ENCODE measurements at regions not wholly inside any gene's neighbourhood (a gene's known extent, or its start where the extent isn't known, plus 50 kb on each side); places are given as distances from the start of the nearest gene placed in this dataset.

DNA sequence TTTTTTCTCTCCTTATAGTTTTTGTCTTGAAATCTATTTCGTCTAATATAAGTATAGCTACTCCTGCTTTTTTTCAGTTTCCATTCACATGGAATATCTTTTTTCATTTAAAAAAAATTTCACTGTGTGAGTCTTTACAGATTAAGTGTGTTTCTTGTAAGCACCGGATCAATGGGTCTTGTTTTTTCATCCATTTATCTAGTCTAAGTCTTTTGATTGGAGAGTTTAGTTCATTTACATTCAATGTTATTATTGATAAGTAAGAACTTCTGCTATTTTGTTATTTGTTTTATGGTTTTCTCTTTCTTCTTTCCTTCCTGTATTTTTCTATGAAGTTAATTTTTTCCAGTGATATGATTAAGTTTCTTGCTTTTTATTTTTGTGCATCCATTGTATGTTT, 216.7 kb upstream of the CNTNAP2 start:
- 92% methylated on average over 2 of the region's 2 CpGs; no CpG with 5 or more reads in 1 of the 2 experiments for WGBS, 2 experiments (ENCODE audit: extremely low coverage in 1 of 2, insufficient coverage in 1 of 2, insufficient read length in 1 of 2, insufficient replicate concordance in 2 of 2, low coverage in 1 of 2, low lambda C conversion rate in 2 of 2, missing lambda C conversion rate in 1 of 2)
- Histone ChIP-seq H3K36me3 (ENCODE audit: control insufficient read depth in 2 of 4, insufficient read depth in 4 of 4, low read length in 3 of 4) (no peaks in the 10 kb centered on the region), H3K9ac (replicated peaks in 1 of 4; ENCODE audit: extremely low read depth in 1 of 4, low read depth in 3 of 4, low read length in 3 of 4) (no peak overlapping the region), H3K27ac (ENCODE audit: low read depth, low read length) (no peak overlapping the region), H4K91ac (replicated peaks; ENCODE audit: insufficient read length, low read length) (no peak overlapping the region), H3K27me3 (replicated peaks in 1 of 4; ENCODE audit: control insufficient read depth in 3 of 4, extremely low read depth in 1 of 4, insufficient read depth in 3 of 4, low read length in 3 of 4) (no peaks in the 10 kb centered on the region), H2BK20ac (ENCODE audit: low read length) (no peak overlapping the region), H3K79me2 (ENCODE audit: control insufficient read depth in 1 of 2, insufficient read depth in 2 of 2, low read length in 2 of 2) (no peaks in the 10 kb centered on the region), H4K5ac (ENCODE audit: insufficient read length, low read depth, low read length) (no peak overlapping the region), H3K4me2 (ENCODE audit: insufficient read depth in 1 of 2, low read depth in 2 of 2, low read length in 2 of 2) (no peak overlapping the region), H3K56ac (replicated peaks; ENCODE audit: insufficient read length, low read depth, low read length) (no peak overlapping the region), H2BK120ac (replicated peaks; ENCODE audit: low read depth, low read length) (no peak overlapping the region), H2BK12ac (ENCODE audit: low read depth, low read length) (no peak overlapping the region), H2AK5ac (ENCODE audit: low read depth, low read length) (no peak overlapping the region), H2AFZ (ENCODE audit: low read length) (no peak overlapping the region), H3K79me1 (ENCODE audit: low read depth, low read length) (no peaks in the 10 kb centered on the region), H3K23ac (ENCODE audit: insufficient read length) (no peak overlapping the region), H3K4ac (replicated peaks; ENCODE audit: insufficient read length, low read depth, low read length) (no peak overlapping the region), H2BK15ac (ENCODE audit: low read length) (no peak overlapping the region), H3K14ac (ENCODE audit: insufficient read length) (no peak overlapping the region), H2BK5ac (ENCODE audit: low read depth, low read length) (no peak overlapping the region), H3K9me3 (ENCODE audit: insufficient read depth in 2 of 2, low read depth in 1 of 2, low read length in 1 of 2) (no peaks in the 10 kb centered on the region), H4K8ac (ENCODE audit: extremely low read depth, insufficient read depth, low read length) (no peak overlapping the region), H3K18ac (ENCODE audit: extremely low read depth, low read length) (no peak overlapping the region), H3K4me1 (replicated peaks in 1 of 4; ENCODE audit: control insufficient read depth in 3 of 4, insufficient read depth in 4 of 4, low read length in 3 of 4) (peaks cover 0 to 5% (median under 1%) of the 10 kb centered on the region in 4 experiments; a peak in 5 of 7 replicates), H3K23me2 (ENCODE audit: low read depth, low read length) (no peaks in the 10 kb centered on the region), H3K4me3 (ENCODE audit: extremely low read depth in 1 of 4, insufficient read depth in 2 of 4, low read depth in 3 of 4, low read length in 4 of 4) (no peak overlapping the region), H4K20me1 (replicated peaks in 1 of 2; ENCODE audit: control insufficient read depth in 1 of 2, insufficient read depth in 2 of 2, low read length in 2 of 2) (no peaks in the 10 kb centered on the region)
- TF ChIP-seq PHF8 (conservative IDR thresholded peaks at IDR 0.05; ENCODE audit: low read depth, low read length) = no peak
- TF ChIP-seq HDAC6 (IDR thresholded peaks at IDR 0.05; ENCODE audit: low read depth, low read length) = no peak
- no peak for TF ChIP-seq CHD2 (IDR thresholded peaks at IDR 0.05; ENCODE audit: low read length)
- no peak for TF ChIP-seq EP300 (IDR thresholded peaks at IDR 0.05; ENCODE audit: borderline replicate concordance in 1 of 2, low read depth in 2 of 2, low read length in 2 of 2)
- TF ChIP-seq NRF1 (IDR thresholded peaks at IDR 0.05; ENCODE audit: low read depth, low read length) = no peak
- no peak for TF ChIP-seq TAF1 (IDR thresholded peaks at IDR 0.05; ENCODE audit: low read depth, low read length)
- TF ChIP-seq SIN3A (conservative IDR thresholded peaks at IDR 0.05 in 1 of 2, IDR thresholded peaks at IDR 0.05 in 1 of 2; ENCODE audit: low read depth in 1 of 2, low read length in 2 of 2) = no peak
- no peak for TF ChIP-seq TAF7 (optimal IDR thresholded peaks at IDR 0.05; ENCODE audit: borderline replicate concordance, low read depth, low read length)
- no peak for TF ChIP-seq KDM4A (IDR thresholded peaks at IDR 0.05; ENCODE audit: low read depth, low read length, severe bottlenecking)
- TF ChIP-seq POLR2AphosphoS5 (IDR thresholded peaks at IDR 0.05; ENCODE audit: low read depth, low read length) = no peak
- TF ChIP-seq, protein P1, sequence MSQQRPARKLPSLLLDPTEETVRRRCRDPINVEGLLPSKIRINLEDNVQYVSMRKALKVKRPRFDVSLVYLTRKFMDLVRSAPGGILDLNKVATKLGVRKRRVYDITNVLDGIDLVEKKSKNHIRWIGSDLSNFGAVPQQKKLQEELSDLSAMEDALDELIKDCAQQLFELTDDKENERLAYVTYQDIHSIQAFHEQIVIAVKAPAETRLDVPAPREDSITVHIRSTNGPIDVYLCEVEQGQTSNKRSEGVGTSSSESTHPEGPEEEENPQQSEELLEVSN (IDR thresholded peaks at IDR 0.05) = no peak
- POLR2A ChIA-PET (ENCODE audit: partially characterized antibody) = no interaction called here
- FAIRE-seq (no peak), DNase-seq (ENCODE audit: low read depth in 1 of 2, low spot score in 2 of 2) (no peak)
- CTCF ChIA-PET (ENCODE audit: partially characterized antibody) = no interaction called here
